ENCODE measurements at regions not wholly inside any gene's neighbourhood (a gene's known extent, or its start where the extent isn't known, plus 50 kb on each side); places are given as distances from the start of the nearest gene placed in this dataset.

DNA sequence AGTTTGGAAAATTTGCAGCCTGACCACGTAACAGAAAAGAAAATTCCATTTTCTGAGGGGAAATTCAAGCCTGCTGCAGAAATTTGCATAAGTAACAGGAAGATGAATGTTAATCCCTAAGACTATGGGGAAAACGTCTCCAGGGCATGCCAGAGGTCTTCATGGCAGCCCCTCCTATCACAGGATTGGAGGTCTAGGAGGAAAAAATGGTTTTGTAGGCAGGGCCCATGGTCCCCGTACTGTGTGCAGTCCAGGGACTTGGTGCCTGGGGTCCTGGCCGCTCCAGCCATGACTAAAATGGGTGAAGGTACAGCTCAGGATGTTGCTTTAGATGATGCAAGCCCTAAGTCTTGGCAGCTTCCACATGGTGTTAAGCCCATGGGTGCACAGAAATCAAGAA, 437.3 kb upstream of the SEMA3A start:
- Histone ChIP-seq H2AFZ (ENCODE audit: control insufficient read depth, low read depth, low read length) (no peak overlapping the region), H3K4me2 (ENCODE audit: control insufficient read depth, insufficient read depth) (no peak overlapping the region), H3K27me3 (replicated peaks in 1 of 2; ENCODE audit: control insufficient read depth in 2 of 2, insufficient read depth in 2 of 2, low read length in 1 of 2) (no peaks in the 10 kb centered on the region), H3K4me3 (no peak overlapping the region), H4K20me1 (ENCODE audit: control insufficient read depth, insufficient read depth) (no peaks in the 10 kb centered on the region), H3K9ac (ENCODE audit: control insufficient read depth, insufficient read depth, low read length) (no peak overlapping the region), H3K79me2 (ENCODE audit: control insufficient read depth, insufficient read depth, low read length) (no peaks in the 10 kb centered on the region), H3K9me3 (replicated peaks; ENCODE audit: control insufficient read depth, insufficient read depth, low read length) (no peaks in the 10 kb centered on the region), H3K27ac (ENCODE audit: control insufficient read depth, insufficient read depth) (no peak overlapping the region), H3K4me1 (ENCODE audit: control insufficient read depth, insufficient read depth, low read length) (no peaks in the 10 kb centered on the region), H3K36me3 (ENCODE audit: control insufficient read depth in 2 of 2, insufficient read depth in 2 of 2, low read length in 1 of 2) (no peaks in the 10 kb centered on the region)
- WGBS (ENCODE audit: insufficient coverage, insufficient replicate concordance, low lambda C conversion rate, missing lambda C conversion rate) = 1% methylated on average over 4 of the region's 4 CpGs
- no peak for DNase-seq (ENCODE audit: low read depth, low spot score)
- FAIRE-seq = no peak
- ChIA-PET SMC1A (ENCODE audit: uncharacterized antibody, unreplicated experiment) (no interaction called here), RAD21 (ENCODE audit: unreplicated experiment) (no interaction called here), POLR2A (no interaction called here), CTCF (no interaction called here)
- BruUV-seq (replicated peaks) = no TSS peak
- intact Hi-C loops (cut with micrococcal nuclease; ENCODE audit: unreplicated experiment) = no loop called here
- in situ Hi-C loops (cut with MboI) = no loop called here
- no peak for ATAC-seq
- TF ChIP-seq CBFB (IDR thresholded peaks at IDR 0.05; ENCODE audit: low read depth) (no peak), MTA3 (IDR thresholded peaks at IDR 0.05; ENCODE audit: borderline replicate concordance, low read length) (no peak), ZNF217 (IDR thresholded peaks at IDR 0.05) (no peak), YY1 (IDR thresholded peaks at IDR 0.05; ENCODE audit: low read depth, low read length) (no peak), ZBED1 (IDR thresholded peaks at IDR 0.05; ENCODE audit: borderline replicate concordance) (no peak), TAF1 (IDR thresholded peaks at IDR 0.05; ENCODE audit: borderline replicate concordance, low read depth, low read length) (no peak), SUPT20H (IDR thresholded peaks at IDR 0.05; ENCODE audit: borderline replicate concordance, control insufficient read depth, low read depth, low read length) (no peak), EED (IDR thresholded peaks at IDR 0.05; ENCODE audit: low read depth) (no peak), NFXL1 (IDR thresholded peaks at IDR 0.05; ENCODE audit: borderline replicate concordance) (no peak), IKZF1 (conservative IDR thresholded peaks at IDR 0.05) (no peak), SIX5 (IDR thresholded peaks at IDR 0.05; ENCODE audit: low read depth, low read length, severe bottlenecking) (no peak), CBX3 (IDR thresholded peaks at IDR 0.05; ENCODE audit: borderline replicate concordance, low read depth) (no peak), ZBTB11 (CRISPR knock-in tag; IDR thresholded peaks at IDR 0.05) (no peak)
- TF ChIP-seq, protein P1, sequence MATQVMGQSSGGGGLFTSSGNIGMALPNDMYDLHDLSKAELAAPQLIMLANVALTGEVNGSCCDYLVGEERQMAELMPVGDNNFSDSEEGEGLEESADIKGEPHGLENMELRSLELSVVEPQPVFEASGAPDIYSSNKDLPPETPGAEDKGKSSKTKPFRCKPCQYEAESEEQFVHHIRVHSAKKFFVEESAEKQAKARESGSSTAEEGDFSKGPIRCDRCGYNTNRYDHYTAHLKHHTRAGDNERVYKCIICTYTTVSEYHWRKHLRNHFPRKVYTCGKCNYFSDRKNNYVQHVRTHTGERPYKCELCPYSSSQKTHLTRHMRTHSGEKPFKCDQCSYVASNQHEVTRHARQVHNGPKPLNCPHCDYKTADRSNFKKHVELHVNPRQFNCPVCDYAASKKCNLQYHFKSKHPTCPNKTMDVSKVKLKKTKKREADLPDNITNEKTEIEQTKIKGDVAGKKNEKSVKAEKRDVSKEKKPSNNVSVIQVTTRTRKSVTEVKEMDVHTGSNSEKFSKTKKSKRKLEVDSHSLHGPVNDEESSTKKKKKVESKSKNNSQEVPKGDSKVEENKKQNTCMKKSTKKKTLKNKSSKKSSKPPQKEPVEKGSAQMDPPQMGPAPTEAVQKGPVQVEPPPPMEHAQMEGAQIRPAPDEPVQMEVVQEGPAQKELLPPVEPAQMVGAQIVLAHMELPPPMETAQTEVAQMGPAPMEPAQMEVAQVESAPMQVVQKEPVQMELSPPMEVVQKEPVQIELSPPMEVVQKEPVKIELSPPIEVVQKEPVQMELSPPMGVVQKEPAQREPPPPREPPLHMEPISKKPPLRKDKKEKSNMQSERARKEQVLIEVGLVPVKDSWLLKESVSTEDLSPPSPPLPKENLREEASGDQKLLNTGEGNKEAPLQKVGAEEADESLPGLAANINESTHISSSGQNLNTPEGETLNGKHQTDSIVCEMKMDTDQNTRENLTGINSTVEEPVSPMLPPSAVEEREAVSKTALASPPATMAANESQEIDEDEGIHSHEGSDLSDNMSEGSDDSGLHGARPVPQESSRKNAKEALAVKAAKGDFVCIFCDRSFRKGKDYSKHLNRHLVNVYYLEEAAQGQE (IDR thresholded peaks at IDR 0.05; ENCODE audit: low read depth, low read length) = no peak
- TF ChIP-seq, protein P2, sequence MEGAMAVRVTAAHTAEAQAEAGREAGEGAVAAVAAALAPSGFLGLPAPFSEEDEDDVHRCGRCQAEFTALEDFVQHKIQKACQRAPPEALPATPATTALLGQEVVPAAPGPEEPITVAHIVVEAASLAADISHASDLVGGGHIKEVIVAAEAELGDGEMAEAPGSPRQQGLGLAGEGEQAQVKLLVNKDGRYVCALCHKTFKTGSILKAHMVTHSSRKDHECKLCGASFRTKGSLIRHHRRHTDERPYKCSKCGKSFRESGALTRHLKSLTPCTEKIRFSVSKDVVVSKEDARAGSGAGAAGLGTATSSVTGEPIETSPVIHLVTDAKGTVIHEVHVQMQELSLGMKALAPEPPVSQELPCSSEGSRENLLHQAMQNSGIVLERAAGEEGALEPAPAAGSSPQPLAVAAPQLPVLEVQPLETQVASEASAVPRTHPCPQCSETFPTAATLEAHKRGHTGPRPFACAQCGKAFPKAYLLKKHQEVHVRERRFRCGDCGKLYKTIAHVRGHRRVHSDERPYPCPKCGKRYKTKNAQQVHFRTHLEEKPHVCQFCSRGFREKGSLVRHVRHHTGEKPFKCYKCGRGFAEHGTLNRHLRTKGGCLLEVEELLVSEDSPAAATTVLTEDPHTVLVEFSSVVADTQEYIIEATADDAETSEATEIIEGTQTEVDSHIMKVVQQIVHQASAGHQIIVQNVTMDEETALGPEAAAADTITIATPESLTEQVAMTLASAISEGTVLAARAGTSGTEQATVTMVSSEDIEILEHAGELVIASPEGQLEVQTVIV (IDR thresholded peaks at IDR 0.05; ENCODE audit: borderline replicate concordance, partially characterized antibody) = no peak

All from GM12878 (cell line).